Activated CD4-positive, alpha-beta T cell treated with anti-CD3 and anti-CD28 coated beads for 36 hours (primary cell): ENCODE measurements at regions not wholly inside any gene's neighbourhood (a gene's known extent, or its start where the extent isn't known, plus 50 kb on each side); places are given as distances from the start of the nearest gene placed in this dataset.

ENCODE experiments used
- ATAC-seq: fragments of 200-7000 bp; cut with Tn5 transposase; one replicate; pipeline ENCODE4 v1.10.0; 2021; ENCODE audit warnings: mild to moderate bottlenecking, moderate library complexity
- CTCF ChIA-PET: fragments of 350-600 bp; sonication (Branson Sonifier 250); formaldehyde crosslinking; loops from one replicate; lab custom pipeline; 2021; ENCODE audit warnings: antibody characterized with exemption; lab: Charles Lee
- POLR2A ChIA-PET: fragments of 350-600 bp; sonication (Branson Sonifier 250); formaldehyde crosslinking; loops from one replicate; lab custom pipeline; 2021; ENCODE audit warnings: antibody characterized with exemption, inconsistent platforms; lab: Charles Lee
- DNase-seq: peaks from one replicate; pipeline ENCODE4 v3.0.0-alpha.2; 2020
- H3K27ac Mint-ChIP-seq: one replicate; pipeline ENCODE4 v1.8.0; 2021; ENCODE audit warnings: mixed read lengths
- H3K27me3 Mint-ChIP-seq: one replicate; pipeline ENCODE4 v1.8.0; 2021; ENCODE audit warnings: mixed read lengths
- H3K36me3 Mint-ChIP-seq: one replicate; pipeline ENCODE4 v1.8.0; 2021; ENCODE audit warnings: low read depth, mixed read lengths
- H3K4me1 Mint-ChIP-seq: one replicate; pipeline ENCODE4 v1.8.0; 2021; ENCODE audit warnings: mixed read lengths
- H3K4me3 Mint-ChIP-seq: one replicate; pipeline ENCODE4 v1.8.0; 2021; ENCODE audit warnings: mild to moderate bottlenecking, moderate library complexity, mixed read lengths
- H3K9me3 Mint-ChIP-seq: one replicate; pipeline ENCODE4 v1.8.0; 2021; ENCODE audit warnings: low read depth, mixed read lengths
- intact Hi-C, 2 experiments: fragments of 100-400 bp; cut with DNase I in 1 of 2; cut with micrococcal nuclease in 1 of 2; formaldehyde crosslinking; loops; one replicate each; pipeline versions ENCODE4 v1.14.2 to v1.15.1; 2022 to 2024; cut with DNase I, micrococcal nuclease

GRCh38 chr4:143083756-143084472 lies 100.8 kb upstream of the USP38 start:
- Mint-ChIP-seq H3K4me1 (no peaks in the 10 kb centered on the region), H3K27ac (no peak overlapping the region), H3K4me3 (no peak overlapping the region), H3K27me3 (peaks cover 4% of the 10 kb centered on the region), H3K36me3 (no peaks in the 10 kb centered on the region), H3K9me3 (no peaks in the 10 kb centered on the region)
- ChIA-PET POLR2A (no interaction called here), CTCF (interaction anchor here (0.7 to 1.2 kb wide), 3 partner anchors 11 to 1925 kb away, joined by 3 read pairs; no protein-coding TSS in a partner anchor)
- intact Hi-C loops: no loop called here
- DNase-seq (no peak), ATAC-seq (no peak)

GRCh38 chr4:143084566-143084965 lies 100.2 kb upstream of the USP38 start:
- DNase-seq: no peak
- no peak overlapping the region for H3K4me3 Mint-ChIP-seq
- no peak for ATAC-seq
- no peaks in the 10 kb centered on the region for H3K4me1 Mint-ChIP-seq
- peaks cover 4% of the 10 kb centered on the region for H3K27me3 Mint-ChIP-seq
- ChIA-PET CTCF (interaction anchor here (0.8 kb wide), 1 partner anchor 64 kb away, joined by 3 read pairs; no protein-coding TSS in a partner anchor), POLR2A (no interaction called here)
- intact Hi-C loops: no loop called here
- no peak overlapping the region for H3K27ac Mint-ChIP-seq
- H3K36me3 Mint-ChIP-seq: no peaks in the 10 kb centered on the region
- no peaks in the 10 kb centered on the region for H3K9me3 Mint-ChIP-seq

- Mint-ChIP-seq H3K4me1 (no peaks in the 10 kb centered on the region), H3K9me3 (no peaks in the 10 kb centered on the region), H3K4me3 (no peak overlapping the region), H3K27me3 (no peaks in the 10 kb centered on the region), H3K36me3 (no peaks in the 10 kb centered on the region), H3K27ac (no peak overlapping the region)
- POLR2A ChIA-PET: no interaction called here
- CTCF ChIA-PET: interaction anchor here (0.8 kb wide), 1 partner anchor 64 kb away, joined by 3 read pairs; no protein-coding TSS in a partner anchor
- DNase-seq: no peak
- no peak for ATAC-seq
- intact Hi-C loops: no loop called here
These were observed 99.5 kb upstream of the USP38 start for GRCh38 chr4:143085224-143085623.

GRCh38 chr4:143085659-143086058 lies 99.1 kb upstream of the USP38 start:
- ChIA-PET CTCF (no interaction called here), POLR2A (no interaction called here)
- intact Hi-C loops: no loop called here

GRCh38 chr4:143089291-143089690 lies 95.4 kb upstream of the USP38 start:
- intact Hi-C loops: no loop called here

More at GRCh38 chr4:143085659-143086058, 99.1 kb upstream of the USP38 start:
- Mint-ChIP-seq H3K9me3 (no peaks in the 10 kb centered on the region), H3K4me3 (no peak overlapping the region), H3K27me3 (peaks cover 1% of the 10 kb centered on the region), H3K4me1 (no peaks in the 10 kb centered on the region), H3K27ac (no peak overlapping the region), H3K36me3 (no peaks in the 10 kb centered on the region)
- ATAC-seq (no peak), DNase-seq (no peak)

GRCh38 chr4:143089847-143090246 lies 94.9 kb upstream of the USP38 start:
- DNase-seq (no peak), ATAC-seq (no peak)
- intact Hi-C loops: no loop called here
- Mint-ChIP-seq H3K4me1 (no peaks in the 10 kb centered on the region), H3K27me3 (peaks cover 4% of the 10 kb centered on the region), H3K36me3 (no peaks in the 10 kb centered on the region), H3K9me3 (no peaks in the 10 kb centered on the region), H3K4me3 (no peak overlapping the region), H3K27ac (no peak overlapping the region)
- POLR2A ChIA-PET: no interaction called here
- CTCF ChIA-PET: no interaction called here

More at GRCh38 chr4:143089291-143089690, 95.4 kb upstream of the USP38 start:
- Mint-ChIP-seq H3K4me3 (no peak overlapping the region), H3K4me1 (no peaks in the 10 kb centered on the region), H3K36me3 (no peaks in the 10 kb centered on the region), H3K27ac (no peak overlapping the region), H3K9me3 (no peaks in the 10 kb centered on the region), H3K27me3 (peaks cover 4% of the 10 kb centered on the region)
- CTCF ChIA-PET: no interaction called here
- ATAC-seq: no peak
- POLR2A ChIA-PET: no interaction called here
- DNase-seq: no peak

- CTCF ChIA-PET: interaction anchor here (0.8 kb wide), 1 partner anchor 19 kb away, joined by 5 read pairs; no protein-coding TSS in a partner anchor
These were observed 92.9 kb upstream of the USP38 start for GRCh38 chr4:143091862-143092261.

GRCh38 chr4:143095447-143095846 lies 89.3 kb upstream of the USP38 start:
- Mint-ChIP-seq H3K4me3 (no peak overlapping the region), H3K27me3 (peaks cover 3% of the 10 kb centered on the region), H3K27ac (no peak overlapping the region), H3K4me1 (no peaks in the 10 kb centered on the region), H3K36me3 (no peaks in the 10 kb centered on the region), H3K9me3 (no peaks in the 10 kb centered on the region)
- ATAC-seq (no peak), DNase-seq (no peak)
- POLR2A ChIA-PET: no interaction called here
- CTCF ChIA-PET: interaction anchor here (1.2 kb wide), 1 partner anchor 12 kb away, joined by 3 read pairs; no protein-coding TSS in a partner anchor
- intact Hi-C loops: no loop called here

More at GRCh38 chr4:143091862-143092261, 92.9 kb upstream of the USP38 start:
- POLR2A ChIA-PET: no interaction called here
- Mint-ChIP-seq H3K4me1 (no peaks in the 10 kb centered on the region), H3K36me3 (no peaks in the 10 kb centered on the region), H3K9me3 (no peaks in the 10 kb centered on the region), H3K4me3 (no peak overlapping the region), H3K27me3 (peaks cover 4% of the 10 kb centered on the region), H3K27ac (no peak overlapping the region)
- ATAC-seq (no peak), DNase-seq (no peak)
- intact Hi-C loops: no loop called here

GRCh38 chr4:143097751-143098150 lies 87.0 kb upstream of the USP38 start:
- Mint-ChIP-seq H3K36me3 (no peaks in the 10 kb centered on the region), H3K27me3 (peaks cover 2% of the 10 kb centered on the region), H3K9me3 (no peaks in the 10 kb centered on the region), H3K4me3 (no peak overlapping the region), H3K27ac (no peak overlapping the region), H3K4me1 (no peaks in the 10 kb centered on the region)
- ATAC-seq: no peak
- DNase-seq: no peak
- CTCF ChIA-PET: no interaction called here
- intact Hi-C loops: no loop called here
- POLR2A ChIA-PET: no interaction called here

GRCh38 chr4:143099693-143100092 lies 85.0 kb upstream of the USP38 start:
- CTCF ChIA-PET: no interaction called here

GRCh38 chr4:143109376-143109775 lies 75.3 kb upstream of the USP38 start:
- intact Hi-C loops: no loop called here
- Mint-ChIP-seq H3K9me3 (no peaks in the 10 kb centered on the region), H3K27me3 (no peaks in the 10 kb centered on the region), H3K27ac (no peak overlapping the region), H3K4me1 (no peaks in the 10 kb centered on the region), H3K4me3 (no peak overlapping the region), H3K36me3 (no peaks in the 10 kb centered on the region)
- DNase-seq: no peak
- POLR2A ChIA-PET: no interaction called here
- ATAC-seq: no peak
- CTCF ChIA-PET: no interaction called here

More at GRCh38 chr4:143099693-143100092, 85.0 kb upstream of the USP38 start:
- intact Hi-C loops: no loop called here
- H3K27me3 Mint-ChIP-seq: no peaks in the 10 kb centered on the region
- ATAC-seq (no peak), DNase-seq (no peak)
- H3K4me3 Mint-ChIP-seq: no peak overlapping the region
- no peaks in the 10 kb centered on the region for H3K4me1 Mint-ChIP-seq
- H3K9me3 Mint-ChIP-seq: no peaks in the 10 kb centered on the region
- H3K36me3 Mint-ChIP-seq: no peaks in the 10 kb centered on the region
- POLR2A ChIA-PET: no interaction called here
- H3K27ac Mint-ChIP-seq: no peak overlapping the region

GRCh38 chr4:143118663-143119062 lies 66.1 kb upstream of the USP38 start:
- POLR2A ChIA-PET: no interaction called here
- ATAC-seq: no peak

More at GRCh38 chr4:143118663-143119062, 66.1 kb upstream of the USP38 start:
- no peaks in the 10 kb centered on the region for H3K4me1 Mint-ChIP-seq
- H3K27ac Mint-ChIP-seq: no peak overlapping the region
- H3K27me3 Mint-ChIP-seq: peaks cover 8% of the 10 kb centered on the region
- H3K4me3 Mint-ChIP-seq: no peak overlapping the region
- H3K36me3 Mint-ChIP-seq: no peaks in the 10 kb centered on the region
- intact Hi-C loops: no loop called here
- H3K9me3 Mint-ChIP-seq: no peaks in the 10 kb centered on the region
- CTCF ChIA-PET: no interaction called here
- DNase-seq: no peak
